NB4 (cell line): ENCODE measurements at regions not wholly inside any gene's neighbourhood (a gene's known extent, or its start where the extent isn't known, plus 50 kb on each side); places are given as distances from the start of the nearest gene placed in this dataset.
A peak's percentile ranks its signal among the peaks of the same experiment; 100 is the strongest.

Experiments used
- DNase-seq: peaks from one replicate; pipeline ENCODE4 v3.0.0; 2010; ENCODE audit warnings: low read depth
- H3K4me3 ChIP-seq: one replicate; pipeline ENCODE4 v1.5.1; 2011; ENCODE audit warnings: mild to moderate bottlenecking, low read depth, low read length, moderate library complexity
- MYC ChIP-seq: IDR thresholded peaks from 2 replicates; pipeline ENCODE4 v1.6.1; 2011; ENCODE audit warnings: low read depth, low read length
- POLR2A ChIP-seq: IDR thresholded peaks from 2 replicates; pipeline ENCODE4 v1.6.1; 2011; ENCODE audit warnings: mild to moderate bottlenecking; ENCODE audit not compliant: insufficient read length; ENCODE audit errors: extremely low read depth
- TF ChIP-seq, protein P1 (sequence below): IDR thresholded peaks from one replicate; pipeline ENCODE4 v1.5.1; 2012; ENCODE audit warnings: low read depth, low read length
- TF ChIP-seq, protein P2 (sequence below): IDR thresholded peaks from 2 replicates; pipeline ENCODE4 v1.6.1; 2011; ENCODE audit warnings: low read depth, low read length

DNA sequence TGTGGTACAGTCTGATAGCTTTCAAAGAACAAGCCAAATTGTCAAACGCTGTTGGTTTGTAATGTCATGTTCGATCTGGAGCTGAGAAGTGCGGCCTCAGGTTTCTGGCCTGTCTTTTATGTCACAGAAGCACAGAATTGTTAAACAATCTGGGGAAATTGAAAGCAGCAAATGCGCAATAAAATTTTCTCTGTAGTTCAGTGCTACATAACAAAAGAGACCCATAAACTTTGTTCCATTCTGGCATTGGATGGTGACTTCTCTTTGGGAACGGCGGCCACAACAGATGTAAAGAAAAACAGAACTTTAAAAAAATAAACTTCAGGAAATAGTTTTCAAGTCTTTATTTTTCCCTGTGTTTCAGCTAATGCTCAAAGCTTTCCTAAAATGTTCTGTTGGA lies 106.9 kb downstream of the PRL start:
- TF ChIP-seq, protein P1, sequence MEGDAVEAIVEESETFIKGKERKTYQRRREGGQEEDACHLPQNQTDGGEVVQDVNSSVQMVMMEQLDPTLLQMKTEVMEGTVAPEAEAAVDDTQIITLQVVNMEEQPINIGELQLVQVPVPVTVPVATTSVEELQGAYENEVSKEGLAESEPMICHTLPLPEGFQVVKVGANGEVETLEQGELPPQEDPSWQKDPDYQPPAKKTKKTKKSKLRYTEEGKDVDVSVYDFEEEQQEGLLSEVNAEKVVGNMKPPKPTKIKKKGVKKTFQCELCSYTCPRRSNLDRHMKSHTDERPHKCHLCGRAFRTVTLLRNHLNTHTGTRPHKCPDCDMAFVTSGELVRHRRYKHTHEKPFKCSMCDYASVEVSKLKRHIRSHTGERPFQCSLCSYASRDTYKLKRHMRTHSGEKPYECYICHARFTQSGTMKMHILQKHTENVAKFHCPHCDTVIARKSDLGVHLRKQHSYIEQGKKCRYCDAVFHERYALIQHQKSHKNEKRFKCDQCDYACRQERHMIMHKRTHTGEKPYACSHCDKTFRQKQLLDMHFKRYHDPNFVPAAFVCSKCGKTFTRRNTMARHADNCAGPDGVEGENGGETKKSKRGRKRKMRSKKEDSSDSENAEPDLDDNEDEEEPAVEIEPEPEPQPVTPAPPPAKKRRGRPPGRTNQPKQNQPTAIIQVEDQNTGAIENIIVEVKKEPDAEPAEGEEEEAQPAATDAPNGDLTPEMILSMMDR = no peak
- TF ChIP-seq POLR2A (no peak), MYC (no peak)
- TF ChIP-seq, protein P2, sequence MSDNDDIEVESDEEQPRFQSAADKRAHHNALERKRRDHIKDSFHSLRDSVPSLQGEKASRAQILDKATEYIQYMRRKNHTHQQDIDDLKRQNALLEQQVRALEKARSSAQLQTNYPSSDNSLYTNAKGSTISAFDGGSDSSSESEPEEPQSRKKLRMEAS = no peak
- H3K4me3 ChIP-seq = no peak overlapping the region
- no peak for DNase-seq

DNA sequence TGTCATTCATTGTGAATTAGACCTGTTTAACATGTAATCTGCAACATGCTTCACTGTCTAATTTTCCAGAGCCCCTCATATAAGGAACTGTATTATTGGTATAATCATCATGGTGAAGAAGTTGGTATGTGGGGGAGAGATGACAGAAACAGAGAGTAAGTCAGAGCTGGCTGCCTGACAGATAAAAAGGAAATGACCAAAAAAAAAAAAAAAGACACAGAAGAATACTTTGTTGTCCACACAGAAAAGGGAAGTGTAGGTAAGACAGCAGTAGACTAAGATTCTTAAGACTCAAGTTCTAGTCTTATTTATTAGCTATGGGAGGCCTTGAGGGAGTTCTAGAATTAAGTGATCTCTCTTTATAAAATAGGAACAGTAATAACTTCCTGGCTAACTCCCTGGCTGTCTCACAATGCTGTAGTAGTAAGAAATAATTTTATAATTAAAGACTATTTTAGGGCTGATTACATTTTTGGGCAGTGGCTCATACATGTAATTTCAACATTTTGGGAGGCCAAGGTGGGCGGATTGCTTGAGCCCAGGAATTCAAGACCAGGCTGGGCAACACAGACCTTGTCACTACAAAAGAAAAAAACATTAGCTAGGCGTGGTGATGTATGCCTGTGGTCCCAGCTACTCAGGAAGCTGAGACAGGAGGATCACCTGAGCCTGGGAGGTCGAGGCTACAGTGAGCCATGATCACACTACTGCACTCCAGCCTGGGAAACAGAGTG lies 102.5 kb downstream of the PRL start:
- peak; percentile 15 for DNase-seq
- H3K4me3 ChIP-seq = no peak overlapping the region
- no peak for TF ChIP-seq POLR2A
- TF ChIP-seq, protein P1 = no peak
- TF ChIP-seq, protein P2 = no peak
- TF ChIP-seq MYC = no peak

- H3K4me3 ChIP-seq = no peak overlapping the region
- DNase-seq = no peak
- TF ChIP-seq, protein P2 = no peak
- TF ChIP-seq POLR2A = no peak
- TF ChIP-seq, protein P1 = no peak
- TF ChIP-seq MYC = no peak
Observed at GRCh38 chr6:22199771-22200170, 97.1 kb downstream of the PRL start.

GRCh38 chr6:22204153-22204552 lies 92.7 kb downstream of the PRL start:
- no peak overlapping the region for H3K4me3 ChIP-seq
- TF ChIP-seq, protein P1 = no peak
- no peak for DNase-seq

DNA sequence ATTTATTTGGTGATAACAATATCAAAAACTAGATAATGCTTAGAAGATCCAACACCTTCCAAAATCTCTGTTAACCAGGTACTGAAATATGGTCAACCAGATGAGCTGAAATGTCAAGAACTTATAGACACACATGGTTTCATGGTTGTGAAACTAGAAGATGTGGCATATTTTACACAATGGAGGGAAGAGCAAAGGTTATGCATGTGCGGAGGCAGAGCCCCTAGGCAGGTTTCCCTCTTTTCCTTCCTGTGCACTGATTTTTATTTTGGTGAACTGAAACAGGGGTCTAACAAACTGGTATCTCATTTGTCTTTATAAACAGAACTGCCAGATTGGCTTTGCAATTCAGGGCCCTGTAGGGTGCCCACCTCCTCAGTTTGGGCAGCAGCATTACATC lies 91.6 kb downstream of the PRL start:
- no peak overlapping the region for H3K4me3 ChIP-seq
- DNase-seq = no peak
- TF ChIP-seq POLR2A (no peak), MYC (no peak)
- TF ChIP-seq, protein P2 = no peak
- TF ChIP-seq, protein P1 = no peak

DNA sequence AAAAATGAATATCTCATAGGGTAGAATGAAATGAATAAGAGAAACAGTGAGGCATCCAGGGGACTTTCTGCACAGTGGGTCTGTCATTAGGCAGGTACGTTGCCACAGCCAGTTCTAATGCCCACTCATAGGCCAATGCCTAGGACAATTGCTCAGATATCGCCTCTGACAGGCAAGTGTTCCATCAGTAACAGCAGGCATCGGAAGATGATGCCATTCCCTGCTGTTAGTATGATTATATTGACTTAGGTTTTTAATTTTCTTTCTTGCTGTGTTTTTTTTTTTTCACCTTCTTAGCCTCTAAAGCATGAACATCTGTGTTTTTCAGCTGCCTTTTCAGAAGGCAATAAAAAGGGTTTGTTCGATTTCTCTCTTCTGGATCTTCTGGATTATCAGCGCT lies 90.7 kb downstream of the PRL start:
- H3K4me3 ChIP-seq = no peak overlapping the region
- TF ChIP-seq, protein P1 = no peak
- TF ChIP-seq POLR2A (no peak), MYC (no peak)
- TF ChIP-seq, protein P2 = no peak
- DNase-seq = no peak
